ENCODE measurements at regions not wholly inside any gene's neighbourhood (a gene's known extent, or its start where the extent isn't known, plus 50 kb on each side); places are given as distances from the start of the nearest gene placed in this dataset.

DNA sequence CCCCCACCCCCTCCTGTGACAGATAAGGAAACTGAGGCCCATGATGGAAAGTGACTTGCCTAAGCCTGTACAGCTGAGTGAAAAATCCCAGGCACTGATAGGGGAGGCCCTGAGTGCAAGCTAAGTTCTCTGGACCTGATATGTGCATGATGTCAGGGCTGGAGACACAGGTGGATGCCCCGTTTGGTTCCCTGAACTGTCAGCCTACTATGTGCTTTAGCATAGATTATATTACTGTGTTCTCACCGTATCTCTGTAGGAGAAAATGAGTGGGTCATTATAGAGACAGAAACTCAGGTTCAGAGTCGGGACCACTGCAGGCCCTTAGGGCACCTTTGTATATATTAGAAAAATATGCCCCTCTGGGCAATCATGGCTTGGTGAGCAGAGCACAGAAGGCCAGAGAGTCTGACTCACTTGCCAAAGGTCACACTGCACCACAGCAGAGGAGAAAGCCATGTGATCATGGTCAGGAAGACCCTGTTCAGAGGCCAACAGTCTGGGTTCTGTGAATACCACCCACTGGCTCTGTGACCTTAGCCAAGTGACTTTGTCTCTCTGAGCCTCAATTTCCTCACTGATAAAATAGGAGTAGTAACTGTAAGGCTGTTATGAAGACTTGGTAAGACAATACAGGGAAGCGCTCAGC is 145.8 kb upstream of the WNT4 start:
- no peak for DNase-seq

DNA sequence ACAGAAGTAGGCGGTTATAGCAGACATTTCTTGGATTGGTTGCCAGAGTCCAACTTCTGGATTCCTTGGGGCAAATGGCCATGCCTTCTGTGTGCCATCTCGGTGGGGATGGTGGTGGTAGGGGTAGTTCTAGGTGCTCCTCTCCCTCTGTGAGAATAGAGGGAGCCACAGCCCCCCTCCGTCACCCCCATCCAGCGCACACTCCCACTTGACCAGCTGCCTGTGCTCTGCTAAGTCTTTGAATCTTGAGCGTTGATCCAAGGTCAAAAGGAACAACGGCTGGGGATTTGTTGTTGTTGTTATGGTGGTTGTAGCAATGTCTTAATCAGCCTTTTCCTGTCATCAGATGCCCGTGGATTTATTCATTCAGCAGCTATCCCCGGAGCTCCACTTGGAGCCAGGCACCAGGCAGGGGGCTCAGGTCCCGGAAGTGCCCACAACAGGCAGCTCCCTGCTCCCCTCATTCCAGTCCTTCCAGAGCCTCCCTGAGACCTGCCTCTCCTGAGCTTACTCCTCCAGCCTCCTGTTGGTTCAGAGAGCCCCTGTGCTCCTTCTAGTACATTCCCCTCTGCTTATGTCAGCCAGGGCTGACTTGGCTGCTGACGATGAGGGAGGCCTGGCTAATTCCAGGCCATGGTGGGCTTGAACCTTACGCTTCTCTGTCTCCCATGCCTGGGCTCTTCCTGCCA is 146.6 kb upstream of the WNT4 start:
- DNase-seq, result no peak

DNA sequence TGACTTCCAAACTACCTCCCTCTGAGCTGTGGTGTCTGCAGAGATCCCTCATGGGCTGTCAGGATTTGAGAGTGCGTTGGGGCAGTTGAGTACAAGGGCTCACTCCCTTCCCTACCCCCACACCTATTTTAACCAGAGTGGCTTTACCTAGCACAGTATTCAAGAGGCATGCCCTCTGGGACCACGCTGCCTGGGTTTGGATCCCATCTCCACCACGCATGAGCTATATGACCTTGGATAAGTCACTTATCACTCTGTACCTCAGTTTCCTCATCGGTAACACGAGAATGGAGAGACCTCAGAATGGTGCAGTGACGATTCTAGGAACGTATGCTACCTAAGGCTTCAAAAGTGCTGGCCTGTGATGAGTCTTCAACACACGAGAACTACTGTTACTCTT is 147.3 kb upstream of the WNT4 start:
- no peak for DNase-seq

DNA sequence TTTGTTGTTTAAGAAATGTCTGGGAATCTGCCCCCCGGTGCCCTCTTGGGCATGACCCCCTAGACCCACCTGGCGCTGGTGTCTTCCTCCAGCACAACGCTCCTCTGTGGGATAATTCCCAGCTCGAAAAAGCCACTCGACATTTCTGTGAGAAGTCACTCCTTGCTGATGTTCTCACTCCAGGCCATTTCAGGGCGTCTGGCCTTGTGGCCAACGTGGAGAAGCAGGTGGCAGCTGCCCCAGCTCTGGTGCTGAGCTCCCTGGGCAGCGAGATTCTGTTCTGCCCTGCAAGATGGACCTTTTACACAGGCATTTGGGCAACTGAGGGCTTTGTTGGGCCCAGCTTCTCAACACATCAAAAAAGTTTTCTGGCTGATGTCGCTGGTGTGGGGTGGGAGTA is 147.7 kb upstream of the WNT4 start:
- DNase-seq, result no peak

DNA sequence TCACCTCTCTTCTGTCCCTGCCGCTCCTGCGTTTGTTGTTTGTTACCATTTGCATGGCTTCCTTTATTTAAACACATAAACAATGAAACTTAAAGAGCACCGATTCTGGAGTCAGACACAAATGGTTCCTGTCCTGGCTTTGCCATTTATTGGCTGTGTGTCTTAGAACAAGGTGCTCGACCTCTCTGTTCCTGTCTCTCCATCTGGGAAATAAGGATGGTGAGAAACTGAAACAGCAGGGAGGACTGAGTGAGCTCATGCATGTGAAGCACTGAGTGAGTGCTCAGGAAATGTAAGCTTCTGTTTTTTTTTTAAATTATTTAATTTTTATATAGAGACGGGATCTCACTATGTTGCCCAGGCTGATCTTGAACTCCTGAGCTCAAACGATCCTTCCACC is 148.2 kb upstream of the WNT4 start:
- DNase-seq, result no peak

DNA sequence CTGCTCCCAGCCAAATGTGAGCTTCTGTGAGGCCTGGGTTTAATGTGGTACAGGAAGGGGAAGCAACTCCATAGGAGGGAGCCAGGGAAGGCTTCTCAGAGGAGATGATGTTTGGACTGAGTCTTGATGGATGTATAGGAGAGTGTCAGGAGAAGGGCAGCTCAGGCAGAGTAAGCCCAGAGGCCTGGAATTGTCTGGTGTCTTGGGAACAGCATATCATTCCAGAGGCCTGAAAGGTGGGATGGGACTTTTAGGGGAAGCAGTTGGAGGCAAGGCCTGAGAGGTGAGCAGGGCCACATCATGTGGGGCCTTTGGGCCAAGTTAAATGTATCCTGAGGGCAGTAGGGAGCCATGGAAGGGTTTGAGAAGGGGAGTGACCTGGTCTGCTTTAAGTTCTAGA is 148.6 kb upstream of the WNT4 start:
- DNase-seq, result no peak

DNA sequence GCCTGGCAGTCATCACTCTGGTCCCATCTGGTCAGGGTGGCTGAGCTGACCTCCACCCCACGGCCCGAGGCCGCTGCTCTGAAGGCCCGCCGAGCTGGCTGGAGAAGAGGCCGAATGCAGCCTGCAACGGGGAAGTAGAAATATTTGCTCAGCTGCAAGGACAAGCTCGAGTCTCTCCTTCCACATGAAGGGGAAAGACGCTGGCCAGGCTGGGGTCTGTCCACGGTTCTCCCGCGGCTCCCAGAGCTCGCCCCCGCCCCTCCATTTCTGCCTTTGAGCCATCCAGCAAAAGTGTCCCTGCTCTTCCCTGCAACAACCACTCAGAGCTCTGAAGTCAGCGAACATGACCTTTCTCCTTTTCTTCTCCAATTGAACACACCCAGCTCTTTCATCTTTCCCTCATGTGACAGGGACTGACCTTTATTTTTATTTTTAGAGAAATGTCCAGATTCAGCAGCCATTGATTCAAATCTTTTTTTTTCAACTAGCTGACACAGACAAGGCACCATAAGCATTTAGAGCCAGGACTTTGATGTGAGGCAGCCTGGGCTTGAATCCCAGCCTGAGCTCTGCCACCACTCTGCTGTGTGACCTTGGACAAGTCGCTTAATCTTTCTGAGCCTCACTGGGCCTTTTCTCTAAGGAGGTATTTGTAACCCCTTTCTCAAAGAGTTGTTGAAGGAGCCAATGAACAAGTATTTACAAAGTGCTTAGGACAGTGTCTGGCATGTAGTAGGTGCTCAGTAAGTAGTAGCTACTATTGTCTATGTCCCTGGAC is 149.3 kb upstream of the WNT4 start:
- no peak for DNase-seq

DNA sequence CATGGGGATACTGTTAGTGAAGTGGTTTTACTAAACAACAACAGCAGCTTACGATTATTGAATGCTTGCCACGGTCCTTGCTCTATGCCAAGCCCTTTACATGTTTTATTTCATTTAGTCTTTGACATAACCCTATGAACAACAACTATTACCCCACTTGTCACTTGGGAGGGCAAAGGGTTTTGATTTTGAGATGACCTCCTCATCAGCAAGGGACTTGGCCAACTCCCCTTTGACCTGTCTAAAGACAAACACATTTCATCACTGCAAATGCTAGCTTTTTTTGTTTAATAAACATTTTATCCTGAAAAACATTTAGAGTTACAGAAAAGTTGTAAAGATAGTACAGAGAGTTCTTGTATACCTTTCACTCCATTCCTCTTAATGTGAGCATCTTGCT is 152.5 kb upstream of the WNT4 start:
- no peak for DNase-seq

DNA sequence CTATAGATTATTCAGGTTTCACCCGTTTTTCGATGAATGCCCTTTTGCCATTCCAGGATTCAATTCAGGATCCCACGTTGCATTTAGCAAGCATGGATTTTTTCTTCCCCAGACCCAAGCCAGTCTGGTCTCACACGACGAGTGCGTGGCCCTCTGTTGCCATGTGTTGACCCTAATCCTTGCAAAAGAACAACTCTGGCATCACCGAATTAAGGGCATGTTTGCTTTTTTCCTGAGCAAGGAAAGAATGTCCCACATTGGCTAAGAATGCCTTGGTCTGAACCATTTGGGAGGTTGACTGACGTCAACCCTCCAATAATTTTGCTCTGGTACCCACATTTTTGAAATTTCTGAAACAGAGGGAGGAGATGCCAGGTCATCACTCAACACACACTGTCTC is 153.0 kb upstream of the WNT4 start:
- no peak for DNase-seq

DNA sequence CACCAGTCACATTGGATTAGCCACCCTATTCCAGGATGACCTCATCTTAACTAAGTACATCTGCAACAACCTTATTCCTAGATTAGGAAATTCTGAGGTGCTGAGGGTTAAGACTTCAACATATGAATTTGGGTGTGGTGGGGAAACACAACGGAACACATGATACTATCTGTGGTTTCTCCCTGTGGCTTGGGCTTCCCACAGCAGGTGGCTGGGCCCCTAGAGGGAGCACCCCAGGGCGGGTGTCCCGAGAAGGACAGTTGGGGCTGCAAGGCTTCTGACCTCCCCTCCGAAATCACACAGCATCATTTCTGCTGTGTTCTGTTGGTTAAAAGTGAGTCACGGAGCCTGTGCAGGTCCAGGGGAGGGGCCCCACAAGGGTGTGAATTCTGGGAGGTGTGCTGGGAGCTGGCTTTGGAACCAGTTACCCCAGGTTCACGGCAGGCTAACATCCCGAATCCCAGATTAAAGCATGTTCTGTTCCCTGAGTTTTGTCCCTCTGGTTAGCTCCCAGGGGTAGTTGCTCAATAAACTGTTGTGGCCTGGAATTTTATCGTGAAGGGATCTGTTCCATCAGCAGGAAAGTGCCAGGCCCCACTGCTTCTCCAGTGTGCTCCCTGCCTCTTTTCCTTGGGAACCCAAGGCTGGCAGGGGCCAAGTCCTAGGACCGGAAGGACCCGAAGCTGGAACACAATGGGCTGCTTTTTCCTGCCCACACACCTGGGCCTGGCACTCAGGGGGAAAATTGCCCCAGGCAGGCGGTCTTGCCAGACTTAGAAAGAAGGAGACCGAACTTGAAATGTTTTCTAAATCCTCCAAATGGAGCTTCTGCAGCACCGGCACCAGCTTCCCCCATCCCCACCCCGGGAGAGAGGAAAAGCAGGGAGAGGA is 154.0 kb upstream of the WNT4 start:
- no peak for DNase-seq

DNA sequence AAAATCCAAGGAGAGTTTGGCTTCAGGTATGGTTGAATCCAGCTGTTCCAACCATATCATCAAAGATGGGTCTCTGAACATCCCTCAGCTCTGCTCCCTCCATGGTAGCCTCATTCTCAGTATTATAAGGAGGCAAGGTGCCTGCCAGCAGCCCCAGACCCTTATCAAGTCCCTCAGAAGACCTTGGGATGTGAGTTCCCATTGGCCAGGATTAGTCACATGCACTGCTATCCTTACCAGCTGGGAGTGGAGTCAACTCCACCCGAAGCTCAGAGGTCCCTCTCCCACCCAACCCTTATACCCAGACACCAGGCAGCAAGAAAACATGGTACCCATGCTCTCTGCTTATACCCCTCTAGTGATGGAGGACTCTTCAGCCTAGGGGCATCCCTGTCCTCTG is 153.7 kb upstream of the ZBTB40 start:
- DNase-seq, result no peak

DNA sequence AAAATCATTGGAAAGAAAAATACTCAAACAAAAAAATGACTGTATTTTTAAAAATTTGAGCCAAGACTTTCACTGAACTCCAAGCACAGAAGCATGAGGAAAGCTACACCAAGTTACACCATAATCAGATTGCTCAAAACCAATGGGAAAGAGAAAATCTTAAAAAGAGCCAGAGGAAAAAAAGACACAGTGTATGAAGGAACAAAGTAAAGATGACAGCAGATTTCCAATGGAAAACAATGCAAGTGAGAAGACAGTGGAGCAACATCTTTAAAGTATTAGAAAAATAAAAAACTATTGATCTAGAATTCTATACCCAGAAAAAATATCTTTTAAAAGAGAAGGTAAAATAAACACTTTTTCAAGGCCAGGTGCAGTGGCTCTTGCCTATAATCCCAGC is 147.8 kb upstream of the ZBTB40 start:
- no peak for DNase-seq

DNA sequence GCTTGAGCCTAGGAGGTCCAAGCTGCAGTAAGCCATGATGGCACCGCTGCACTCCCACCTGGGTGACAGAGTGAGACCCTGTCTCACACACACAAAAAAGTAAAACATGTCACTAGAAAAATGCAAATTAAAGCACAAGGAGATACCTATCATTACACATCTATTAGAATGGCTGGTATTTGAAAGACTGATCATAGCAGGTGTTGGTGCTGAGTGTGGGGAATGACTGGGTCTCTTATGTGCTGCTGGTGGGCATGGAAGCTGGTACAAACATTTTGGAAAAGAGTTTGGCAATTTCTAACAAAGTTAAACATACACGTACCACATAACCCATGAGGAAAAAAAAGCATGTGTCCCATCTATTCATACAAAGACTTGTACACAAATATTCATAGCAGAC is 142.1 kb upstream of the ZBTB40 start:
- DNase-seq, result no peak

DNA sequence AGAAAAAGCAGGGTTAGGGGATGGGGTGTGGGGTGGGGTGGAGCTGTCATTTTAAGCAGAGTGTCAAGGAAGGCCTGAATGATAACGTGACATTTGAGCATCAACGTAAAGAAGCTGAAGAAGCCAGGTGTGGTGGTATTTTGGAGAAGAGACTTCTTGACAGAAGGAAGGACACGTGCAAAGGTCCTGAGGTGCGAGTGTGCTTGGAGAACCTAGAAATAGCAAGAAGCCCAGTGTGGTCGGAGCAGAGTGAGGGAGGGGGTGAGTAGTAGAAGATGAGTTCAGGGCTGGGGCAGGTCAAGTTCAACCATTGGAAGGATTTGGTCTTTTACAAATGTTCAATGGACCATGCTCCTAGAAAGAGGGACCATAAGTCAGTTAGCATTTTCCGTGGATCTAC is 140.2 kb upstream of the ZBTB40 start:
- no peak for DNase-seq

DNA sequence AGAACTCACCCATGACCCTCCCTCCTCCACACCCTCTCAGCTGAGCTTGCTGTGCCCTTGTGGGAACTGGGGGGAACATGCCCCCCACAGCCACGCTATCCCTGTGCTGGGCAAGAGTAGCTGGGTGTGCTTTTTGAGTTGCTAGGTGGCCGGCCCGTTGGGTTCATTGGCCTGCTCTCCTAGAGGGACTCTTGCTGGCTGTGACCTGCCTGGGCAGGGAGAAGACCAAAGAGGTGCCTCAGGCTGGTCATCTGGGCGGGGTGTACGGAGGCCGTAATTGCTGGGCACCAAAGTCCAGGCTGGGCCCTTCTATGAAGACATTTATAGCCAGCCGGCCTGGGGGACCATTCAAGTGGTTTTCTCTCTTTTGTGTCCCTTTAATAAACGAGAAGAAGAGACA is 138.3 kb upstream of the ZBTB40 start:
- no peak for DNase-seq

DNA sequence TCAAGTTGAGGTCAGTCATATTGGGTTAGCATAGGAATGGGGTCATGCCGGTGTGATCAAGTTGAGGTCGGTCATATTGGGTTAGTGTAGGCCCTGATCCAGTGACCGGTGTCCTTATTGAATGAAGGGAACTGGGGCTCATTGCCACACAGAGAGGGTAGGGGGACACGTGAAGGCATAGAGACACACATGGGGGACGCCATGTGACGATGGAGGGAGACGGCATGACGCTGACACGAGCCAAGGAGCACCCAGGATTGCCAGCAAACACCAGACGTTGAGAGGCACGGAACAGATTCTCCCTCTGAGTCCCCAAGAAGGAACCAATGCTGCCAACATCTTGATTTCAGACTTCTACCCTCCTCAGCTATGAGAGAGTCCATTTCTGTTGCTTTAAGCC is 136.9 kb upstream of the ZBTB40 start:
- DNase-seq, result no peak

DNA sequence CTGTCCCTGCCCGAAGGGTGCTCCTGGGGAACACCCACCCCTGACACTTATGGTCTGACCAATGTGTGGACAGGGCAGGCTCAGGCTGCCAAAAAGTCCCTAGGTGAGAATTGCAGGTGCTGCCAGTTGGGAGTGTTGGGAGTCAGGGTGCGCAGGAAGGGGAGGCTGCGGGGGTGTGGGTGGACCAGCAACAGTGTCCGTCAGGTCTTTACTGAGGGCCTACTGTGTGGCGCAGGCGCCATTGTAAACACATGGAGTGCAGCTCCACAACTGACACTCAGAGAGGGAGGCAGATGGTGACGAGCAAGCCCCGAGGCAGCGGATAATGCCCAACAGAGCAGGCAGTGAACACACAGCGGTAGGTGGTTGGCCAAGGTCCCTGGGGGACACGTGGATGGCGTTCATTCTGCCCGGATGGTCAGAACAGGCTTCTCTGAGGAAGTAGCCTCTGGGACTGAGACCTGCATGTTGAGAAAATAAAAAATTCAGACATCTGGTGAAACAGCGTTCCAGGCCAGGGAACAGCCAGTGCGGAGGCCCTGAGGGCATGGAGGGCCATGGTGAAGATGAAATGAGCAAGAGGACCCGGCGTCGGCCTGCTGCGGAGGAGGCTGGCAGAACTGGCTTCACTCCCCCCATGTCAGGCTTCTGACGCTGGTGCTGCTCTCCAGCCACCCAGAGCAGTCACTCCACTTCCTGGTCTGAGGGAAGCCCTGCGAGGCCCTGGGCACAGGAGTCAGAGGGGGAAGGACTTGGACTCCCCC is 136.2 kb upstream of the ZBTB40 start:
- no peak for DNase-seq

DNA sequence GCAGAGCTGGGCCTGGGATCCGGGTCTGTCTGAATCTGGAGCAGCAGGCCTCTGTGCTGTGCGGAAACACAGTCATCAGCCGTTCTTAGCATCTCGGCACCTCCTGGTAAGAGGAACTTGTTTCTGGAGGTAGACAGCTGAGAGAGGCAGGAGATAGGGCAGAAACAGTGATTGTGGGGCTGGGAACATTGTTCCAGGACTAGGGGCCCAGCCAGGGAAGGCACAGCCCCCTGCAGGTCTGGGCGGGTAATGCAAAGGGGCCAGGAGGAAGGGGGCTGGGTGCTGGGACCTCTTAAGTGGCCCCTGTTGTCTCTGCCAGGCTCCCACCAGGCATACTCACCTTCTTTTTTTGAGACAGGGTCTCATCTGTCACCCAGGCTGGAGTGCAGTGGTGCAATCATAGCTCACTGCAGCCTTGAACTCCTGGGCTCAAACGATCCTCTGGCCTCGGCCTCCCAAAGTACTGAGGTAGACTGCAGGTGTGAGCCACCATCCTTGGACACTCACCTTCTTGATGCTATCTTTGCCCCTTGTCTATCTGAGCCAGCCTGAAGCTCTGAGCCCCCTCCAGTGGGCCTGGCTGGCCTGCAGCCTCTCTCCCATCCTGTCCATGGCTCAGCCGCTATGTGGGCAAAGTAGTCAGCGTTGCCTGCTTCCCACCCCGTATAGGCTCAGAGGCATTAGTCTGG is 134.3 kb upstream of the ZBTB40 start:
- peak; percentile 23 for DNase-seq

DNA sequence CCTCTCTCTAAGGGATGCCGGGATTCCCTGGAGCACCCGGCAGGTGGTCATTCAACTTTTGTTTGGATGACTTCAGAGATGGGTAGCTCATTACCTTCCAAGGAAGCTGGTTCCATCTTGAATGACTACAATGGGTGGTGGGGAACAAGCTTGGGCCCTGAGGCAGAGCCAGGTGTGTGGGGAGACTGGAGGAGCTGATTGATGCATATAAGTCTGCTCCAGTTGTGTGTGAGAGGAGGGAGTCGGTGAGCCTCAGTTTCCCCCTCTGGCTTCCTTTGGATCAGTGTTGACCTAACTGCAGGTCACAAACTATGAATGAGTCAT is 133.8 kb upstream of the ZBTB40 start:
- no peak for DNase-seq

DNA sequence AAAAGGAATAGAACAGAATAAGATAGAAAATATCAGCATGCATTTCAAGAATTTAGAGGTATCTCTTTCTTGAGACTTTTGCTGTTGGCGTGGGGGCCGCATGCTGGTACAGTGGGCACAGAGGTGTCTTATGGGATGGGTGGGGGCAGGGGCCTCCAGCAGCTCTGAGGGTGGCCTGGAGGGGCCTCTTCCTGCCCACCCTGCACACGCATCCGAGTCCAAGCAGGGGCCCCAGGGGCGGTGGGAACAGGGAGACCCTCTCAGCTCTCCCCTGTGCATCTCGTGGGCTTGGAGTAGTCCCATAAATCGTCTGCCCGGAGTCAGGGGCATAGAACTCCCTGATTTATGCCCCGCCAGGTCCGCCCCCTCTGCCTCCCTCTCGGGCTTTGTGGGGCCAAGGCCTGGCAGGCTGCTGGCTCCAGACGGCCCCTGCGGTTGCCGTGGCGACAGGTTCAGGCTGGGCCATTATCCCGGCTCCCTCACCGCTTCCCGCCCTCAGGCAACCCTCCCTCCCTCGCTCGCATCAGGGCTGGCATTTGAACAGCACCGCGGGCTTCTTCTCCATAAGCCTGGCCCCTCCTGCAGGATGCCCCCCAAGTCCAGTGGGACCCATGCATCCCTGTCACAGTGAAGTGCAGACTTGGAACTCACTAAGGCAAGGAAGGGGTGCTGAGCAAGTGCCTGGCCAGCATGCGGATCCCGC is 133.2 kb upstream of the ZBTB40 start:
- peak; percentile 68 for DNase-seq

DNA sequence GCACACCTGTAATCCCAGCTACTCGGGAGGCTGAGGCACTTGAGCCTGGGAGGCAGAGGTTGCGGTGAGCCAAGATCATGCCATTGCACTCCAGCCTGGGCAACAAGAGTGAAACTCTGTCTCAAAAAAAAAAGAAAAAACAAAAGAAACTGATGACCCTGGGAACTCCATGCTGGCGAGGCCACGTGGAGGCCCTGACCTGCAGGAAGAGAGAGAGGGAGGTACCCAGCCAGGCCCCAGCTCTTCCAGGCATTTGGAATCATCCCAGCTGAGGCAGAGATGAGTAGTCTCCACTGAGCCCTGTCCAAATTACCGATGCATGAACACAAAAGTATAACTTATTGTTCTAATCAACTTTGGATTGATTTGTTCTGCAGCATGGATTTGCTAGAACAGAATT is 132.0 kb upstream of the ZBTB40 start:
- DNase-seq, result no peak
